ENCODE measurements at regions not wholly inside any gene's neighbourhood (a gene's known extent, or its start where the extent isn't known, plus 50 kb on each side); places are given as distances from the start of the nearest gene placed in this dataset.

GRCh38 chrX:40402831-40403533 is 177.8 kb upstream of the ATP6AP2 start:
- WGBS (ENCODE audit: insufficient coverage, insufficient replicate concordance, low lambda C conversion rate, missing lambda C conversion rate) = 25% methylated on average over 12 of the region's 12 CpGs
- CTCF ChIA-PET = no interaction called here
- RAD21 ChIA-PET (ENCODE audit: unreplicated experiment) = no interaction called here
- intact Hi-C loops (cut with micrococcal nuclease; ENCODE audit: unreplicated experiment) = loop anchor here (10.0 kb wide), 1 partner anchor 88 kb away; no protein-coding TSS in a partner anchor
- in situ Hi-C loops (cut with MboI) = no loop called here
- Histone ChIP-seq H3K79me2 (ENCODE audit: control insufficient read depth, insufficient read depth, low read length) (no peaks in the 10 kb centered on the region), H3K27me3 (replicated peaks in 1 of 2; ENCODE audit: control insufficient read depth in 2 of 2, insufficient read depth in 2 of 2, low read length in 1 of 2) (no peaks in the 10 kb centered on the region), H3K4me2 (ENCODE audit: control insufficient read depth, insufficient read depth) (no peak overlapping the region), H3K9ac (ENCODE audit: control insufficient read depth, insufficient read depth, low read length) (no peak overlapping the region), H2AFZ (ENCODE audit: control insufficient read depth, low read depth, low read length) (no peak overlapping the region), H4K20me1 (ENCODE audit: control insufficient read depth, insufficient read depth) (no peaks in the 10 kb centered on the region), H3K9me3 (replicated peaks; ENCODE audit: control insufficient read depth, insufficient read depth, low read length) (no peaks in the 10 kb centered on the region; the same call in 2 of the 3 replicates), H3K27ac (ENCODE audit: control insufficient read depth, insufficient read depth) (no peak overlapping the region), H3K36me3 (ENCODE audit: control insufficient read depth in 2 of 2, insufficient read depth in 2 of 2, low read length in 1 of 2) (no peaks in the 10 kb centered on the region), H3K4me3 (no peak overlapping the region), H3K4me1 (ENCODE audit: control insufficient read depth, insufficient read depth, low read length) (peaks cover 3% of the 10 kb centered on the region; the same call in 1 of the 2 replicates)
- DNase-seq (ENCODE audit: low read depth, low spot score) (no peak), ATAC-seq (peak; percentile 82), FAIRE-seq (no peak)
- no TSS peak for BruUV-seq (replicated peaks)
- SMC1A ChIA-PET (ENCODE audit: uncharacterized antibody, unreplicated experiment) = no interaction called here
- no peak for TF ChIP-seq RFX5 (IDR thresholded peaks at IDR 0.05; ENCODE audit: low read depth, low read length)
- TF ChIP-seq REST (IDR thresholded peaks at IDR 0.05; ENCODE audit: low read depth, low read length) = no peak
- peak; percentile 30; the same call in 1 of the 2 replicates for TF ChIP-seq IRF4 (IDR thresholded peaks at IDR 0.05; ENCODE audit: low read depth, low read length)
- no peak for TF ChIP-seq BCL3 (IDR thresholded peaks at IDR 0.05; ENCODE audit: borderline replicate concordance, insufficient read depth, low read depth, low read length, poor library complexity, severe bottlenecking)
- no peak for TF ChIP-seq PBX3 (IDR thresholded peaks at IDR 0.05; ENCODE audit: insufficient replicate concordance, low read depth, low read length)
- POLR2A ChIA-PET = no interaction called here
